K562 (cell line): ENCODE measurements at regions not wholly inside any gene's neighbourhood (a gene's known extent, or its start where the extent isn't known, plus 50 kb on each side); places are given as distances from the start of the nearest gene placed in this dataset.
A peak's percentile ranks its signal among the peaks of the same experiment; 100 is the strongest.

ENCODE experiments used
- ATAC-seq: fragments of 200-7000 bp; cut with Tn5 transposase; 3 replicates; pipeline ENCODE4 v1.9.1; 2020; ENCODE audit warnings: moderate library complexity
- BruUV-seq: library from RNA; stranded (reverse); fragments of 400-500 nt; replicated peaks from 2 replicates; lab custom pipeline; 2021; lab: Mats Ljungman, UMichigan
- CTCF ChIA-PET: fragments of 300-600 bp; formaldehyde crosslinking; extraction: SDS; loops from one replicate; lab custom pipeline; 2021; ENCODE audit warnings: low intra/inter-chr PET ratio; lab: Yijun Ruan, JAX
- POLR2A ChIA-PET: fragments of 300-600, 350-650 bp; sonication (Branson Sonifier 250); formaldehyde crosslinking; extraction: SDS; loops from one replicate; lab custom pipeline; 2021; ENCODE audit warnings: antibody characterized with exemption, inconsistent platforms; lab: Yijun Ruan, JAX
- DNase-seq, 4 experiments: peaks; one replicate each; pipeline versions ENCODE4 v3.0.0 to v3.0.0-alpha.2; 2011 to 2018; ENCODE audit warnings: low spot score in 3 of 4, mixed read lengths in 3 of 4; ENCODE audit errors: extremely low read depth in 1 of 4
- FAIRE-seq: peaks from 2 replicates; lab custom pipeline; 2011; peaks lifted over from hg19 to GRCh38; lab: Jason Lieb, UNC
- H2AFZ ChIP-seq: 2 replicates; pipeline ENCODE4 v1.6.0; 2011; ENCODE audit warnings: low read depth, low read length, control low read depth, inconsistent platforms
- H3K27ac ChIP-seq: fragments of 200-600 bp; 3 replicates; pipeline ENCODE4 v1.8.0; 2011; ENCODE audit warnings: low read depth, mild to moderate bottlenecking, control low read depth, inconsistent platforms, low read length, moderate library complexity, mixed read lengths; ENCODE audit errors: extremely low read depth
- H3K27me3 ChIP-seq, 2 experiments: fragments of 300-600 bp in 1 of 2; 2 replicates in 1 of 2; 3 replicates in 1 of 2; pipeline versions ENCODE4 v1.6.0 to v1.8.0; 2011; ENCODE audit warnings: inconsistent platforms in 2 of 2, low read length in 2 of 2, mild to moderate bottlenecking in 1 of 2, mixed read lengths in 1 of 2, moderate library complexity in 1 of 2; ENCODE audit not compliant: control insufficient read depth in 2 of 2, insufficient read depth in 2 of 2
- H3K36me3 ChIP-seq: fragments of 300-600 bp; 3 replicates; pipeline ENCODE4 v1.8.0; 2011; ENCODE audit warnings: mild to moderate bottlenecking, low read length, inconsistent platforms; ENCODE audit not compliant: control insufficient read depth, insufficient read depth
- H3K4me1 ChIP-seq, 2 experiments: fragments of 200-600 bp in 1 of 2; replicated peaks in 1 of 2; 2 replicates in 1 of 2; 3 replicates in 1 of 2; pipeline versions ENCODE4 v1.5.1 to v1.8.0; 2011; ENCODE audit warnings: inconsistent platforms in 2 of 2, low read length in 2 of 2, mild to moderate bottlenecking in 1 of 2, mixed read lengths in 1 of 2, moderate library complexity in 1 of 2; ENCODE audit not compliant: control insufficient read depth in 2 of 2, insufficient read depth in 2 of 2
- H3K4me2 ChIP-seq: 2 replicates; pipeline ENCODE4 v1.6.1; 2011; ENCODE audit warnings: low read length, control low read depth, inconsistent platforms, mixed read lengths; ENCODE audit not compliant: insufficient read depth
- H3K4me3 ChIP-seq: fragments of 200-600 bp; sonication (generic), shearing (Covaris generic); 2 replicates; pipeline ENCODE4 v1.5.1; 2016; ENCODE audit warnings: control low read depth, inconsistent platforms
- H3K79me2 ChIP-seq: fragments of 200-600 bp; 3 replicates; pipeline ENCODE4 v1.8.0; 2011; ENCODE audit warnings: low read length, inconsistent platforms; ENCODE audit not compliant: control insufficient read depth, insufficient read depth
- H3K9ac ChIP-seq, 2 experiments: 2 replicates each; pipeline versions ENCODE4 v1.6.0 to v1.6.1; 2011; ENCODE audit warnings: low read depth in 2 of 2, low read length in 2 of 2, control low read depth in 1 of 2, inconsistent platforms in 1 of 2, mild to moderate bottlenecking in 1 of 2, mixed read lengths in 1 of 2; ENCODE audit not compliant: insufficient read depth in 1 of 2
- H3K9me1 ChIP-seq: one replicate; pipeline ENCODE4 v1.6.0; 2011; ENCODE audit warnings: inconsistent platforms, mild to moderate bottlenecking, low read length, moderate library complexity; ENCODE audit not compliant: control insufficient read depth, insufficient read depth
- H3K9me3 ChIP-seq: replicated peaks from 2 replicates; pipeline ENCODE4 v1.5.1; 2011; ENCODE audit warnings: low read depth, low read length, inconsistent platforms; ENCODE audit not compliant: control insufficient read depth, insufficient read depth
- H4K20me1 ChIP-seq: replicated peaks from 2 replicates; pipeline ENCODE4 v1.6.1; 2011; ENCODE audit warnings: low read length, inconsistent platforms, mixed read lengths; ENCODE audit not compliant: control insufficient read depth, insufficient read depth
- MAX ChIP-seq: sonication (generic); formaldehyde crosslinking; IDR thresholded peaks from 2 replicates; pipeline ENCODE4 v1.9.0; 2022; ENCODE audit warnings: mild to moderate bottlenecking, missing genetic modification reagents
- MXD1 ChIP-seq: fragments of 250-450 bp; sonication (Bioruptor Pico); IDR thresholded peaks from 2 replicates; pipeline ENCODE4 v1.8.0; 2021; ENCODE audit warnings: borderline replicate concordance, mild to moderate bottlenecking, moderate library complexity; ENCODE audit not compliant: poor library complexity, severe bottlenecking
- RAD21 ChIP-seq, 2 experiments: fragments of 250-450 bp in 1 of 2; fragments of 450-650 bp in 1 of 2; sonication (Bioruptor Pico) in 1 of 2; formaldehyde crosslinking in 1 of 2; IDR thresholded peaks in 1 of 2; conservative IDR thresholded peaks in 1 of 2; 2 replicates each; pipeline versions ENCODE4 v1.4.0 to v1.8.0; 2020 to 2022; ENCODE audit warnings: mild to moderate bottlenecking in 2 of 2, moderate library complexity in 1 of 2
- RBM15 ChIP-seq: fragments of 200-400 bp; formaldehyde crosslinking; IDR thresholded peaks from 2 replicates; pipeline ENCODE4 v1.6.1; 2018; ENCODE audit warnings: mild to moderate bottlenecking, low read length, moderate library complexity; ENCODE audit not compliant: insufficient read depth
- TCFL5 ChIP-seq: fragments of 250-450 bp; sonication (Bioruptor Pico); conservative IDR thresholded peaks from 2 replicates; pipeline ENCODE4 v1.6.1; 2021; ENCODE audit warnings: mild to moderate bottlenecking, moderate library complexity, matching md5 sums
- ZNF561 ChIP-seq: fragments of 450-650 bp; formaldehyde crosslinking; conservative IDR thresholded peaks from 2 replicates; pipeline ENCODE4 v1.4.0; 2020; ENCODE audit warnings: mild to moderate bottlenecking, moderate library complexity
- ZZZ3 ChIP-seq: fragments of 450-650 bp; IDR thresholded peaks from 2 replicates; pipeline ENCODE4 v1.6.1; 2016; ENCODE audit warnings: antibody characterized with exemption, mild to moderate bottlenecking, moderate library complexity
- WGBS: fragments of 100-300 bp; shearing (Covaris generic); methylation state at CpG from one replicate; pipeline ENCODE4 v1.1.6; 2016; ENCODE audit warnings: low coverage, mixed read lengths; ENCODE audit not compliant: insufficient coverage; ENCODE audit errors: missing lambda C conversion rate; 5-methylcytosine and 5-hydroxymethylcytosine counted together
- in situ Hi-C: fragments of 300-500 bp; cut with MboI; formaldehyde crosslinking; loops from 4 replicates; pipeline ENCODE4 v1.15.0; 2018; ENCODE audit warnings: inconsistent platforms, mixed read lengths
- intact Hi-C: fragments of 100-400 bp; cut with micrococcal nuclease; formaldehyde crosslinking; loops from 2 replicates; pipeline ENCODE4 v1.14.2; 2022
- TF ChIP-seq, protein P1 (sequence below), 2 experiments: fragments of 250-450 bp in 1 of 2; fragments of 450-650 bp in 1 of 2; sonication (Bioruptor Pico) in 1 of 2; IDR thresholded peaks; 2 replicates each; pipeline versions ENCODE4 v1.6.1 to v1.8.0; 2016 to 2021; ENCODE audit warnings: mild to moderate bottlenecking in 2 of 2, moderate library complexity in 2 of 2, missing compliant biosample characterization in 1 of 2, missing genetic modification characterization in 1 of 2
- TF ChIP-seq, protein P2 (sequence below), 3 experiments: IDR thresholded peaks in 2 of 3; conservative IDR thresholded peaks in 1 of 3; 2 replicates each; pipeline ENCODE4 v1.5.1; 2011 to 2012; ENCODE audit warnings: low read length in 3 of 3, mild to moderate bottlenecking in 3 of 3, control low read depth in 2 of 3, improper control_type of control experiment in 1 of 3, inconsistent platforms in 1 of 3, low read depth in 1 of 3, mixed read lengths in 1 of 3, moderate library complexity in 1 of 3; ENCODE audit not compliant: insufficient read depth in 2 of 3

- TF ChIP-seq MXD1 (CRISPR knock-in tag): no peak
- TF ChIP-seq ZNF561: no peak
Measured at GRCh38 chr13:23959231-23959862, 62.0 kb upstream of the C1QTNF9B start (continued).

GRCh38 chr13:23960566-23961156 is 63.4 kb upstream of the C1QTNF9B start:
- H3K9ac ChIP-seq: no peak overlapping the region
- H3K9me3 ChIP-seq: no peaks in the 10 kb centered on the region
- 0% methylated on average over 1 of the region's 1 CpG for WGBS
- H3K36me3 ChIP-seq: no peaks in the 10 kb centered on the region
- H3K79me2 ChIP-seq: no peaks in the 10 kb centered on the region
- H3K4me1 ChIP-seq: no peaks in the 10 kb centered on the region
- ChIA-PET POLR2A (no interaction called here), CTCF (no interaction called here)
- ATAC-seq (peak; percentile 59; the same call in 1 of the 3 replicates), FAIRE-seq (no peak), DNase-seq (peak in 1 of 4 experiments; percentile 18)
- H3K4me2 ChIP-seq: no peak overlapping the region
- BruUV-seq: no TSS peak
- TF ChIP-seq TCFL5 (CRISPR knock-in tag) (no peak), RBM15 (no peak), RAD21 (CRISPR knock-in tag; conservative IDR thresholded peaks at IDR 0.05 in 1 of 2, IDR thresholded peaks at IDR 0.05 in 1 of 2) (0 out of 4 replicates have a peak, but pooled peaks of 1 of the 2 experiments have one; percentile 18), ZZZ3 (no peak), MAX (CRISPR knock-in tag) (no peak)
- TF ChIP-seq, protein P1, sequence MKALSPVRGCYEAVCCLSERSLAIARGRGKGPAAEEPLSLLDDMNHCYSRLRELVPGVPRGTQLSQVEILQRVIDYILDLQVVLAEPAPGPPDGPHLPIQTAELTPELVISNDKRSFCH (CRISPR knock-in tag; IDR thresholded peaks at IDR 0.05): no peak
- TF ChIP-seq, protein P1 (tag; IDR thresholded peaks at IDR 0.05): no peak
- TF ChIP-seq, protein P2, sequence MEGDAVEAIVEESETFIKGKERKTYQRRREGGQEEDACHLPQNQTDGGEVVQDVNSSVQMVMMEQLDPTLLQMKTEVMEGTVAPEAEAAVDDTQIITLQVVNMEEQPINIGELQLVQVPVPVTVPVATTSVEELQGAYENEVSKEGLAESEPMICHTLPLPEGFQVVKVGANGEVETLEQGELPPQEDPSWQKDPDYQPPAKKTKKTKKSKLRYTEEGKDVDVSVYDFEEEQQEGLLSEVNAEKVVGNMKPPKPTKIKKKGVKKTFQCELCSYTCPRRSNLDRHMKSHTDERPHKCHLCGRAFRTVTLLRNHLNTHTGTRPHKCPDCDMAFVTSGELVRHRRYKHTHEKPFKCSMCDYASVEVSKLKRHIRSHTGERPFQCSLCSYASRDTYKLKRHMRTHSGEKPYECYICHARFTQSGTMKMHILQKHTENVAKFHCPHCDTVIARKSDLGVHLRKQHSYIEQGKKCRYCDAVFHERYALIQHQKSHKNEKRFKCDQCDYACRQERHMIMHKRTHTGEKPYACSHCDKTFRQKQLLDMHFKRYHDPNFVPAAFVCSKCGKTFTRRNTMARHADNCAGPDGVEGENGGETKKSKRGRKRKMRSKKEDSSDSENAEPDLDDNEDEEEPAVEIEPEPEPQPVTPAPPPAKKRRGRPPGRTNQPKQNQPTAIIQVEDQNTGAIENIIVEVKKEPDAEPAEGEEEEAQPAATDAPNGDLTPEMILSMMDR (IDR thresholded peaks at IDR 0.05 in 2 of 3, conservative IDR thresholded peaks at IDR 0.05 in 1 of 3; ENCODE audit: insufficient read depth in 2 of 3, low read depth in 1 of 3, low read length in 3 of 3): peak in 2 of 3 experiments; percentile 46 to 51; a peak in 4 of 6 replicates
- no peaks in the 10 kb centered on the region for H3K27me3 ChIP-seq
- no peak overlapping the region for H3K4me3 ChIP-seq
- H3K9me1 ChIP-seq: no peaks in the 10 kb centered on the region
- no peaks in the 10 kb centered on the region for H4K20me1 ChIP-seq
- no peak overlapping the region for H2AFZ ChIP-seq
- H3K27ac ChIP-seq: no peak overlapping the region
- in situ Hi-C loops (no loop called here), intact Hi-C loops (no loop called here)
